SH-SY5Y (cell line): ENCODE measurements at regions not wholly inside any gene's neighbourhood (a gene's known extent, or its start where the extent isn't known, plus 50 kb on each side); places are given as distances from the start of the nearest gene placed in this dataset.

Source experiments
- GATA2 ChIP-seq: IDR thresholded peaks from 2 replicates; pipeline ENCODE4 v1.6.1; 2011; ENCODE audit warnings: mild to moderate bottlenecking, low read depth, low read length
- GATA3 ChIP-seq: IDR thresholded peaks from 2 replicates; pipeline ENCODE4 v1.6.1; 2011; ENCODE audit warnings: low read depth, mild to moderate bottlenecking, low read length, moderate library complexity

DNA sequence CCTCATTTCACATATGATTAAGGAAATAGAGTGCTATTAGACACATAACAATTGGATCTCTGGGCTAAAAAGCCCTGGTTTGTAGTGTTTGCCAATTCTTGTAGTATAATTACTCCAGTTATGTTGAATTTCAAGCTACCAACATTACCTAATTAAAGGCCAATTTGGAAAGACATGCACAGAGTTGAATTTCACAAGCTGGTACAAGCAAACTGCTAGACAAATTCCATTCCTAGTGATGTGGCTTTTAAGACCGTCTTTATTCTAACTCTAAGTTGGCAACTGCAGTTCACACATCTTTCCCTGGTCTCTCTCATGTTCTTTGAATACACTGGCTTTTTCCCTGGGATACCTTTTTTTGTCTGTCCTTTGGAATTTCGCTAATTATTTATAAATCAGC lies 384.1 kb upstream of the CNTNAP2 start:
- TF ChIP-seq GATA3: no peak
- no peak for TF ChIP-seq GATA2
